ENCODE measurements at regions not wholly inside any gene's neighbourhood (a gene's known extent, or its start where the extent isn't known, plus 50 kb on each side); places are given as distances from the start of the nearest gene placed in this dataset.
A peak's percentile ranks its signal among the peaks of the same experiment; 100 is the strongest.

GRCh38 chr13:32905864-32906180 lies 110.4 kb upstream of the KL start:
- no peaks in the 10 kb centered on the region for H3K79me2 ChIP-seq (ENCODE audit: insufficient read depth, low read length)
- no peaks in the 10 kb centered on the region for H3K9me2 ChIP-seq (replicated peaks; ENCODE audit: low read depth, low read length)
- no peak for TF ChIP-seq EZH2phosphoT487 (IDR thresholded peaks at IDR 0.05; ENCODE audit: borderline replicate concordance)
- H3K9ac ChIP-seq (ENCODE audit: low read depth, low read length, poor library complexity, severe bottlenecking) = no peak overlapping the region
- H3K4me2 ChIP-seq (ENCODE audit: low read depth, low read length, poor library complexity, severe bottlenecking) = no peak overlapping the region
- no peaks in the 10 kb centered on the region for H3K36me3 ChIP-seq (ENCODE audit: insufficient read depth, low read length)
- H2AFZ ChIP-seq (ENCODE audit: low read length) = no peak overlapping the region
- H3K9me3 ChIP-seq (ENCODE audit: insufficient read depth, low read depth, low read length) = no peaks in the 10 kb centered on the region
- no peaks in the 10 kb centered on the region for H3F3A ChIP-seq (ENCODE audit: low read depth)
- no peaks in the 10 kb centered on the region for H4K20me1 ChIP-seq (ENCODE audit: insufficient read depth, low read length, poor library complexity, severe bottlenecking)
- no peaks in the 10 kb centered on the region for H3K27me3 ChIP-seq (ENCODE audit: insufficient read depth, low read length, poor library complexity, severe bottlenecking)
- H3K4me3 ChIP-seq (ENCODE audit: low read length, poor library complexity, severe bottlenecking) = no peak overlapping the region
- H3K4me1 ChIP-seq (ENCODE audit: insufficient read depth, low read length, poor library complexity, severe bottlenecking) = peaks cover 12% of the 10 kb centered on the region

- H3K4me3 ChIP-seq (ENCODE audit: low read length, poor library complexity, severe bottlenecking) = no peak overlapping the region
- H3K9me3 ChIP-seq (ENCODE audit: insufficient read depth, low read depth, low read length) = no peaks in the 10 kb centered on the region
Observed at GRCh38 chr13:32907211-32907610, 109.0 kb upstream of the KL start.

GRCh38 chr13:32910530-32910929 lies 105.7 kb upstream of the KL start:
- Histone ChIP-seq H3K79me2 (ENCODE audit: insufficient read depth, low read length) (no peaks in the 10 kb centered on the region), H3K9me2 (replicated peaks; ENCODE audit: low read depth, low read length) (no peaks in the 10 kb centered on the region), H3K27me3 (ENCODE audit: insufficient read depth, low read length, poor library complexity, severe bottlenecking) (no peaks in the 10 kb centered on the region), H3K9ac (ENCODE audit: low read depth, low read length, poor library complexity, severe bottlenecking) (no peak overlapping the region), H3K4me2 (ENCODE audit: low read depth, low read length, poor library complexity, severe bottlenecking) (no peak overlapping the region), H3F3A (ENCODE audit: low read depth) (no peaks in the 10 kb centered on the region), H3K4me1 (ENCODE audit: insufficient read depth, low read length, poor library complexity, severe bottlenecking) (peaks cover 1% of the 10 kb centered on the region), H3K4me3 (ENCODE audit: low read length, poor library complexity, severe bottlenecking) (no peak overlapping the region), H2AFZ (ENCODE audit: low read length) (no peak overlapping the region), H4K20me1 (ENCODE audit: insufficient read depth, low read length, poor library complexity, severe bottlenecking) (no peaks in the 10 kb centered on the region), H3K9me3 (ENCODE audit: insufficient read depth, low read depth, low read length) (no peaks in the 10 kb centered on the region), H3K36me3 (ENCODE audit: insufficient read depth, low read length) (no peaks in the 10 kb centered on the region)
- no peak for TF ChIP-seq CTCF (conservative IDR thresholded peaks at IDR 0.05; ENCODE audit: low read length)
- TF ChIP-seq EZH2phosphoT487 (IDR thresholded peaks at IDR 0.05; ENCODE audit: borderline replicate concordance) = no peak

More at GRCh38 chr13:32907211-32907610, 109.0 kb upstream of the KL start:
- no peak overlapping the region for H2AFZ ChIP-seq (ENCODE audit: low read length)
- no peaks in the 10 kb centered on the region for H3K27me3 ChIP-seq (ENCODE audit: insufficient read depth, low read length, poor library complexity, severe bottlenecking)
- no peaks in the 10 kb centered on the region for H3K9me2 ChIP-seq (replicated peaks; ENCODE audit: low read depth, low read length)
- H3K4me2 ChIP-seq (ENCODE audit: low read depth, low read length, poor library complexity, severe bottlenecking) = no peak overlapping the region
- H4K20me1 ChIP-seq (ENCODE audit: insufficient read depth, low read length, poor library complexity, severe bottlenecking) = no peaks in the 10 kb centered on the region
- H3K9ac ChIP-seq (ENCODE audit: low read depth, low read length, poor library complexity, severe bottlenecking) = no peak overlapping the region
- H3K36me3 ChIP-seq (ENCODE audit: insufficient read depth, low read length) = no peaks in the 10 kb centered on the region
- H3K79me2 ChIP-seq (ENCODE audit: insufficient read depth, low read length) = no peaks in the 10 kb centered on the region
- peaks cover 12% of the 10 kb centered on the region for H3K4me1 ChIP-seq (ENCODE audit: insufficient read depth, low read length, poor library complexity, severe bottlenecking)
- no peaks in the 10 kb centered on the region for H3F3A ChIP-seq (ENCODE audit: low read depth)
- no peak for TF ChIP-seq CTCF (conservative IDR thresholded peaks at IDR 0.05; ENCODE audit: low read length)
- TF ChIP-seq EZH2phosphoT487 (IDR thresholded peaks at IDR 0.05; ENCODE audit: borderline replicate concordance) = no peak

GRCh38 chr13:32911506-32911905 lies 104.7 kb upstream of the KL start:
- no peaks in the 10 kb centered on the region for H3K36me3 ChIP-seq (ENCODE audit: insufficient read depth, low read length)
- H2AFZ ChIP-seq (ENCODE audit: low read length) = peak overlapping the region; percentile 19; the same call in 1 of the 2 replicates
- H3K4me1 ChIP-seq (ENCODE audit: insufficient read depth, low read length, poor library complexity, severe bottlenecking) = no peaks in the 10 kb centered on the region
- no peaks in the 10 kb centered on the region for H4K20me1 ChIP-seq (ENCODE audit: insufficient read depth, low read length, poor library complexity, severe bottlenecking)
- H3K4me2 ChIP-seq (ENCODE audit: low read depth, low read length, poor library complexity, severe bottlenecking) = no peak overlapping the region
- H3F3A ChIP-seq (ENCODE audit: low read depth) = no peaks in the 10 kb centered on the region
- TF ChIP-seq EZH2phosphoT487 (IDR thresholded peaks at IDR 0.05; ENCODE audit: borderline replicate concordance) = no peak
- peak; percentile 69 for TF ChIP-seq CTCF (conservative IDR thresholded peaks at IDR 0.05; ENCODE audit: low read length)
- H3K79me2 ChIP-seq (ENCODE audit: insufficient read depth, low read length) = no peaks in the 10 kb centered on the region
- H3K9me2 ChIP-seq (replicated peaks; ENCODE audit: low read depth, low read length) = no peaks in the 10 kb centered on the region
- no peak overlapping the region for H3K4me3 ChIP-seq (ENCODE audit: low read length, poor library complexity, severe bottlenecking)
- no peak overlapping the region for H3K9ac ChIP-seq (ENCODE audit: low read depth, low read length, poor library complexity, severe bottlenecking)
- H3K27me3 ChIP-seq (ENCODE audit: insufficient read depth, low read length, poor library complexity, severe bottlenecking) = no peaks in the 10 kb centered on the region
- H3K9me3 ChIP-seq (ENCODE audit: insufficient read depth, low read depth, low read length) = peaks cover under 1% of the 10 kb centered on the region; the same call in 1 of the 2 replicates
